HL-60/S4 treated with retinoic acid at 250 ng/mL for 4 days and 3 days (cell line): ENCODE measurements at regions not wholly inside any gene's neighbourhood (a gene's known extent, or its start where the extent isn't known, plus 50 kb on each side); places are given as distances from the start of the nearest gene placed in this dataset.
"Not testable (repeated sequence)": the region's sequence is repeated elsewhere in the genome, so short reads cannot be mapped to it uniquely, and the experiment has no call there.

Source experiments
- in situ Hi-C: fragments of 300-500 bp; cut with MboI; formaldehyde crosslinking; loops from 2 replicates; pipeline ENCODE4 v1.7.0; 2022; ENCODE audit warnings: low sequenced_read_pairs

GRCh38 chr11:100576718-100577021 is 110.4 kb upstream of the ARHGAP42 start:
- in situ Hi-C loops = loop anchor here (25.0 kb wide), 1 partner anchor 361 kb away; no protein-coding TSS in a partner anchor

DNA sequence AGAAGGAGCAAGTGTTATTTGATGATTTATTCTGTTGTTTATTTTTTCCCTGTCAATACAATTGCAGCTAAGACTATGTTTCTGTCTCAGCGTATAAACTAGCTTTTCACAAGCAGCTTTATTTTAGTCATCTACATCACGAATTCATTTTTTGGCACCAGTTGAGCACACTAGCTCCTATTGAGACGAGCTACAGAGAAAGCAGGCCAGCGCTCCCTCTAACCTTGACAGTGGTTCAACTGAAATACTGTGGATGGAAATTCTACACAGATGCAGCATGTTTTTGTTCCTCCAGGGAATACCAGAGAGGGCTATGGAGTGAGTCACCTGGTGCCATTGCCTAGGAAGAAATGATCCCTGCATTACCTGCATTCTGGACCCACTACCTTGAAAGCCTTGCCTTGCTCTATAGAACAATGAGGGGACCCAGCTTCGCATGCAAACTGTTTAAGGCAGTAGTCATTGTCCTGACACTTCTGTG is 108.2 kb upstream of the ARHGAP42 start:
- in situ Hi-C loops = loop anchor here (25.0 kb wide), 1 partner anchor 358 kb away; no protein-coding TSS in a partner anchor

GRCh38 chr11:100581318-100581717 is 105.8 kb upstream of the ARHGAP42 start:
- in situ Hi-C loops = loop anchor here (25.0 kb wide), 1 partner anchor 356 kb away; no protein-coding TSS in a partner anchor

DNA sequence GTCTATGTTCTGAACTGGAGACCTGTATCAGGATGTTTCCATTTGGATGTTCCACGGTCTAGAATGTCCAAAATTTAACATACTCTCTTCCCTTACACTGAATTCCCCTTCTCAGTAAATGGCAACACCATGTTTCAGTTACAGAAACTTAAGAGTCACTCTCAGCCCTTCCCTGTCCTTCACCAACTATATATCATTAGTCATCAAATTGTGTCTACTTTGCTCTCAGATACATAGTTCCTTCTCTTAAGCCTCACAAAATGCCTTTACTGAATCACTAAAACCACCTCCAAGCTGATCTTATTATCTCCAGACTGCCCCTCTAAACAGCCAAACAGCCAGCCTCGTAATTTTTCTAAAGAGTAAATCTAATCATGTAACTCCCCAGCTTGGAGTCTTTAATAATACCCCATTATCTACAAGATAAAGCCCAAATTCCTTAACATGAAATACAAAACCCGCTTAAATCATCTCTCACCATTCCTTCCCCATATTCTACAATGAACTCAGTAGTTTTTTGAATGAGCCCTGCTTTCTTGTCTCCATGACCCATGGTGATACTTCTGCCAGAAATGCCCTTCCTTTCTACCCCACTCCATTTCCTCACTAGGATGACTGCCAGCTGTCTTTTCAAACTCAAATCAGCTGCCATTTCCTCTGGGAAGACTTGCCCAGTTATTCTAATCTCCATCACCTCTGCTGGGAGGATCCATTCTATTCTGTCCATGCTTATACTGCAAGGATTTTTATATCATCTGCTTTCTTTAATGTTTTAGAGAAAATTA is 102.7 kb upstream of the ARHGAP42 start:
- in situ Hi-C loops = loop anchor here (25.0 kb wide), 1 partner anchor 353 kb away; no protein-coding TSS in a partner anchor

DNA sequence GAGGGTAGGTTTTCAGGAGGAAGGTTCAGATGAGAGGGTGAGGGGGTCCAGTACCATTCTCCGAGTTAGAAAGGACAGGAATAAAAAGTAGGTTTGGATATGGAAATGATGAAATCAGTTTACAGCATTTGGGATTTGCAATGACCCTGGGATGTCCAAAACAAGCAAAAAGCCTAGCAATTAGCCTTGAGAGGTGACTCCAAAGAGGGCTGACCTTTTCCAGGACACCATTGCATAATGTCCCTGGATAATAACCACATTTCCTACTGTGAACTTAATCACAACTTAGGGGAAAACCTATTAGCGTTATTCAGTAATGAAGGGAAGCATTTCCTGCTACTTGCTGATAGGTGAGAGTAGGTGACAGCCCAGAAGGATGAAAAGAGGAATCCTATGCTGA is 101.4 kb upstream of the ARHGAP42 start:
- in situ Hi-C loops = loop anchor here (25.0 kb wide), 1 partner anchor 352 kb away; no protein-coding TSS in a partner anchor

- in situ Hi-C loops = loop anchor here (25.0 kb wide), 1 partner anchor 351 kb away; no protein-coding TSS in a partner anchor
Observed at GRCh38 chr11:100586361-100587101, 100.6 kb upstream of the ARHGAP42 start.

DNA sequence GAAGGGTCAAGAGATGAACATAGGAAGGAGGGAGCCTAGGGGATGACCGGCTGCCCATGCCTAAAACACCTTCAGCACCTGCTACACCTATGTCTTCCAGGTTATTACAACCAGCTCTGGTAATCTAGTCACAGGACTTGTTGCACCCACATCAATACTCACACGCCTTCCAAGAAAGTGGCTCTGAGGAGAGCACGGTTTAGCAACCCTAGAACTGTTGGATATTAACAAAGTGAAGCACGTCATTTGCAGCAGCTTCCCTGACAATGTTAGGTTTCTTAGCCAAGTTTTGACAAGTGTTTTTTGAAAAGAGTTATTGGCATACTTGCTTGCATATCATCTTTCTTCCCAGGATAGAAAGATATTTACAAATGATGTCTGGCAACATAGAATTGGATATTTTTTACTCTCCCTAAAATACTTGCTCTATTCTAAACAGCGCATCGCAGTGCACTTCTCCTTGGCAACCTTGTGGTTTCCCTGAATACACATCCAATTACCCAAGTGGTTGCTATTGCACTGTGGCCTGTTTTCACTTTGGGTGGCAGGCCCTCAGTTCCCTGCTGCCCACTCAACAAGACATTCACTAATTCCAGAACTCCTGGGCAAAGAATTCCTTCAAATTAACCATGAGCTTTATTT is 94.3 kb upstream of the ARHGAP42 start:
- in situ Hi-C loops = loop anchor here (25.0 kb wide), 1 partner anchor 345 kb away; no protein-coding TSS in a partner anchor

DNA sequence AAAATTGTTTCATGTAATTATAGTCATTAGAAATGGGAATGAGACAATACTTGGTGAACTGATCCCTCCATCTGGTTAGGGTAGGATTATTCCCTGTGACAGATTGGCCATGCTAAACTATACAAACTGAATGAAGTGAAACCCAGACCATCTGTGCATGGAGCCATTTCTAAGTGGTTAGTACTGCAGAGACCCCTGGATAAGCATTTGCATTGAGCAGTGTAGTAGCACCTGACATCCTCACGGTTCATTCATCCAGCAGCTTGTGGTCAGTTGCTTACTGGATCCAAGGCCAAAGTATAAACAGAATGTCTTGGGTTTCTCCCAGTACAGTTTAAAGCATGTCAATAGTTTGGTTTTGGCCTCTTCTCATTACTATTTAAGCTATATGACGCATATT is 93.8 kb upstream of the ARHGAP42 start:
- in situ Hi-C loops = loop anchor here (25.0 kb wide), 1 partner anchor 344 kb away; no protein-coding TSS in a partner anchor

GRCh38 chr11:100594320-100594719 is 92.8 kb upstream of the ARHGAP42 start:
- in situ Hi-C loops = loop anchor here (25.0 kb wide), 1 partner anchor 343 kb away; no protein-coding TSS in a partner anchor

GRCh38 chr11:100600941-100601340 is 86.1 kb upstream of the ARHGAP42 start:
- in situ Hi-C loops = no loop called here

DNA sequence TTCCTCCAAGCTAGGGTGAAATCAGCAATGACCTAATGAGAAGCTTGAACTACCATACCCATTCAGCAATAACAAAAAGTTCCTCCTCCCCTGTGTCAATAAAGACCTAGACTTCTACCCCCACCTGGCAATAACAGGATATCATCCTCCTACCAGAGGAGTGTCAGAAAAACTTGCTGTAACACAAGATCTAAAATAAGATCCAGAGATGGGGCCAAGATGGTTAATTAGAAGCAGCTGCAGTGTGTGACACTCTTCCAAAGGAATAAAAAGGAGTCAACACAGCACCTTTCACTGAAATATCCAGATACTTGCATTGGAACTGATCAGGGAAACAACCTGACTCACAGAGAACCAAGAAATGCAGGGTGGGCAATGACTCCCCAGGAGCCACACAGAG is 84.4 kb upstream of the ARHGAP42 start:
- in situ Hi-C loops = no loop called here

- in situ Hi-C loops = not testable (repeated sequence)
Observed at GRCh38 chr11:100607761-100608160, 79.3 kb upstream of the ARHGAP42 start.

DNA sequence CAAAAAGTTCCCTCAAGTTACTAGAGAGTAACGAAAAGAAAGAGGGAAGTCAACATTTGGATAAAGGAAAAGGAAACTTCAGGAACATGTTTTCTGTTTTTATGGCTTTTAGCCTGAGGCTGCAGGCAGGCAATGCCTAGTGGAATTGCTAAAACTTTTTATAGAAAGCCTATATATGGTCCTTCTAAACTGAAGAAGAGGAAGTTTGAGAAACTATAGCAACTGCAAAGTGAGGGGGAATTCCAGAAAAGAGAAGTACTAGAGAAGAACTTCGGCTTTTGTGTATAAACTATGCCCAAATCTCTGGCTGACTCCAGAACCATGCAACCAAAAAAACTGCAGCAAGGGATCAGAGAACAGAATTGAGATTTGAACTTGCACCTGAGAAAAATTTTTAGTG is 74.3 kb upstream of the ARHGAP42 start:
- in situ Hi-C loops = no loop called here

DNA sequence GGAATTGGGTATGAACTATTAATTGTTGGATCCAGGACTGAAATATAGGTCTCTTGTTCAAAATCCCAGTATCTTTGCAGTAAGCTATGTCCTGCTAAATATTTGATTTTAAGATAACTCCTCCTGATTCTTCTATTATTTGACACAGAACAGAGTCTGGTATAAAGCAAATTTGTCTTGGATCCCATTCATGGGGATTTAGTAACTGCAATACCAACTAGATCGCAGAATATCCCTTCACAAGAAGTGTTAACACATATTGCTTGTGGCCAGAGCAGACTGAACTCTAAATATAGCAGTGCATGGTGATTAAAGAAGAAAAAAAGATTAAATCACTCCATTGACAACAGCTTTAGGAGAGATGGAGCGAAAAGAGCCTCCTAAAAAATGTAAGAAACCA is 68.2 kb upstream of the ARHGAP42 start:
- in situ Hi-C loops = no loop called here

DNA sequence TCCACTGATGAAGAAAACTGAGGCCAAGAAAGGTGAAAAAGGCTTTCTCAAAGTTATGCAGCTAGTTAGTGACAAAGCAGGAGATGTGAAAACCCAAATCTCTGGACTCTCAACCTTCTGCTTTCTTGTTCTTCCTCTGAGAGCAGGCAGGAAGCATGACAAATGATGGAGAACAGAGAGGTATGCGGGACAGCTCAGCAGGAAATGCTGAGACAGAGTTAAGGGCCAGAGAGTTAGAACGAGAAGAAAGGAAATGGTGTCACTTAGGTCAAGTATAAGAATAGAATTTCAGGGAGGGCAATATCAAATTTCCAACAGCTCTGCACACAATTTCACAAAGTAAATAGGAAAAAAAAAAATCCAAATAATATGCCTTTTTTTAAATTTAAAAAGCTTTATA is 67.6 kb upstream of the ARHGAP42 start:
- in situ Hi-C loops = no loop called here

DNA sequence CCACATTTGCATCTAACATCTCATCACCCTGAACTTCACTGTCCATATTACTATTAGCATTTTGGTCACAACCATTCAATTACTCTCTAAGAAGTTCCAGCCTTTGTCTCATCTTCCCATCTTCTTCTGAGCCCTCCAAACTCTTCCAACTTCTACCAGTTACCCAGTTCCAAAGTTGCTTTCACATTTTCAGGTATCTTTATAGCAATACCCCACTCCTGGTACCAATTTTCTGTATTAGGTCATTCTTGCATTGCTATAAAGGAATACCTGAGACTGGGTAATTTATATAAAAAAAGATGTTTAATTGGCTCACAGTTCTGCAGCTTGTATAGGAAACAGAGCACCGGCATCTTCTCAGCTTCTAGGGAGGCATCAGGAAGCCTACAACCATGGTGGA is 64.7 kb upstream of the ARHGAP42 start:
- in situ Hi-C loops = no loop called here

GRCh38 chr11:100624346-100624745 is 62.7 kb upstream of the ARHGAP42 start:
- in situ Hi-C loops = no loop called here

GRCh38 chr11:100625041-100625440 is 62.0 kb upstream of the ARHGAP42 start:
- in situ Hi-C loops = no loop called here

DNA sequence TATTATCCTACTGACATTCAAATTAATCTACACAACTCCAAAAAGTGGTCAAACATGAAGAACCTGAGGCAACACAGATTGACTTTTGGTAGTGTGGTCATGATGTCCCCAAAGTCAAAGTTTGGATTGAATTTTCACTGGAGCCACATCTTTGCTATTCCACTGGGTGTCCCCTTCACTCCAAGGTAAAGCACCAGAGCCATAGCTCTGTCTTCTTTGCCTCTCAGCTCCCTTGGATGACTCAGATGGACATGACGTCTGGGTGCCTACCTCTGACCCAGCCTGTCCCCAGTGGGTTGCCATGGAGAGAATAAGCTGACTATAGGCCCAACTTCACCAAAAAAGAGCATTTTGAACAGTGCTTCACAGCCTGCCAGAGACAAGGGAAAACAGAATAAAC is 57.4 kb upstream of the ARHGAP42 start:
- in situ Hi-C loops = no loop called here

DNA sequence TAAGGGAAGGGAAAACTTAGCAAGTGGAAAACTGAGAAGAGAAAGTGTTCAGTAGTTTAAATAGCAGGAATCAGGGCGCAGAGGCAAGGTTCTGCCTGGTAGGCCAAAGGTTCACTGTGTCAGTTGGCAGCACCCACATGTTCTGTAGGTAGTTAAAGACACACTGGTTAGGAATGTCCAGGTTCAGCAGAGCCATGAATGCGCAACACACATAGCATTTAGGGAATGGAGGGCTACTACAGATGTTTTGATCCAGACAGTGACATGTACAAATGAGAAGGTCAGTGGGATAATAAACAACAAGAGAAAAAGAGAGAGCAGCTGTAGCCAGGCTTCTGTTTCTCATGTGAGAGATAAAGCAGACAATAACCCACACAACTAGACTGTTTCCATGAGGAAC is 56.2 kb upstream of the ARHGAP42 start:
- in situ Hi-C loops = no loop called here

DNA sequence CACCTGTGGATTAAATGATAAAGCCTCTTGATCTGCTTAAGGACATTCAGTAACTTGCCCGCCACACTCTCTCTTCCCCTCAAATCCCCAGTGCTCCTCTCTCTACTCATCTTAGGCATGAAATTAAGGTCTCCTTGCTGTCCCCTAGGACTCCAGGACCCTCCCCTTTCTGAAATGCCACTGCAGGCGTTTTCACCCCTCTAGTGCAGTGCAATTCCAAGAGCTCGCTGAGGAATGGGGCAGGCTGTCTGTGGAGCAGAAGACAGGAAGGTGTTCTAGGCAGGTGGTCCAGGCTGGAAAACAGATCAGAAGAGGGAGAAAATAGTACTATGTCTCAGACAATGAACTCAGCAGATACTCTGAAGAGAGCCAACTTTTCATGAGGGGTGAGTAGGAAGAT is 55.8 kb upstream of the ARHGAP42 start:
- in situ Hi-C loops = no loop called here
